ENCODE measurements at regions not wholly inside any gene's neighbourhood (a gene's known extent, or its start where the extent isn't known, plus 50 kb on each side); places are given as distances from the start of the nearest gene placed in this dataset.

DNA sequence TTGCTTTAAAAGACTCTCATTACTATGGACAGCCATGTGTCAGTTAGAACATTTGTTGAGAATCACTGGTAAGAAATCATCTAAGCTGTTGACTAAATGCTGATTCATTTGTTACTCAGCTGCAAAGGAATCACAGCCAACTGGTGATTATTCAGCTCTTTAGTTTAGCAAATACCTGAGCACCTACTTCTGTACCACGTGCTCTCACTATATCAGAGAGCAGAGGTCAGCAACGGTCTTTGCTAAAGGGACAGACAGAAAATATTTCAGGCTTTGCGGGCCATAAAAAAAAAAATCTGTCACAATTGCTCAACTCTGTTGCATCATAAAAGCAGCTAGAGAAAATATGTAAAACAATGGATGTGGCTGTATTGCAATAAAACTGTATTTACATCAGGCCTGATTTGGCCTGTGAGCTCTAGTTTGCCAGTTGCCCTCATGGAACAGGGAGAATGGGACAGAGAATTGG, 377.6 kb downstream of the DNAH5 start:
- no peak for DNase-seq

DNA sequence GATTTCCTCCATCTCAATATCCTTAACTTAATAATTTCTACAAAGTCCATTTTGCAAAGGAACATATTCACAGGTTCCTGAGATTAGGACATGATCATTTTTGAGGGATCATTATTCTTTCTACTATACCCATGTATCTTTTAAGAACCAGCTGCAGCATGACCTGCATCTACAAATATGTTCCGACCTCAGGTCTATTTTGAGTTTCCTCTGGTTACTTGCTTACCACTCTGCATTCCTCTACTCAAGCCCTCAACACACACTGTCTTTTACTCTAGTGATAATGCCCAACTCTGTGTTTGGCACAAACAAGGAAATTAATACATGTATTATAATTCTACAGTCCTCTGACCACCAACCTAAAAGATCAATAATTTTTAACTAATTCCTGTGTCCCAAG, 386.1 kb downstream of the DNAH5 start:
- DNase-seq = no peak

DNA sequence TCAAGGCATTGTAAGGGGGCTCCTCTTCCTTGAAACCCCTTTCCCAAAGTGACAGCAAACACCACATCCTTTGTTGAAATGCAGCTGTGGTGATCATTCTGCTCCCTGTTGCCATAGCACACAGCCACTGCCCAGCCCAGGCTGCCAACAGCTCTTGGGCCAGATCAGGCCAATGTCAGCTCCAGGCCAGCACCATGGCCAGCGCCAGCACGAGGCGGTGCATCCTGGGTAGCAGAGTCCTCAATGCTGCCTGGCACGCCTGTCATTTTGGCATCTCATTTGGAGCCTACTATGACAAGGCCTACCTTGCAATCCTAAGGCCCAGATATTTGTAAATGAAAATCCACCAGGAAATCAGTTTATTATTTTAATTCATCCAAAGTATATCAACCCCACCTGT, 390.6 kb downstream of the DNAH5 start:
- no peak for DNase-seq

DNA sequence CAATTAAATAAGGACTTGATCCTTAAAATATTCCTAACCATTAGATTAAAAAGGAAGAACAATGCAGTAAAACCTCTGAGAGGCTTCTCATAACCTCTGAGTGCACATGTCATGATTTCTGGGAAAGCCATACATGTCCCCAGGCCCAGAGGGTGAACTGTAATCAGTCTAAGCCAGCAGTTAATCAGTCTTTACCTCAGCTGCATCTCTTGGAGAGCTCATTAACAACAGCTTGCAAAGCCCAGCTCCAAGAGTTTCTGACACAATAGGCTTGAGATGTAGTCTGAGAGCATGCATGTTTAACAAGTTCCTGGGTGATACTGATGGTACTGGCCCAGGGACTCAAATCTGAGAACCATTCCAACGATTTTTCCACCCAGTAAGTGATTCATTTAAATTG, 392.1 kb downstream of the DNAH5 start:
- DNase-seq = no peak

DNA sequence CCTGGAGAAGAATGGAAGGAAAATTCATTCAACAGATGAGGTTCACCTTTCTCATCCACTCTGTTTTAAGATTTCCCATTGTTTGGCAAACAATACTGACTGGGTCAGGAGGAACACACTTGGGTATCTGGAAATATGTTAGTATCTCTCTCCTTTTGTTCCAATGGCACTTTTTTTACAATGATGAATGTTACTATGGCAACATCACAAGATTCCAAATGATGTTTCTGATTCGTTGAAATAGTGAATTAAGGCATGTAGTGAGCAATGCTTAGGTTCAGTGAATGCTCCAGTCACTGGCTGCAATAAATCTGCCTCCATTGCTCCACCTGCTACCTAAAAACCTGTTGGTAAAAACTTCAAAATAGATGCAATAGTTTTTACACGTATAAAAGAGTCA, 392.8 kb downstream of the DNAH5 start:
- DNase-seq = no peak

DNA sequence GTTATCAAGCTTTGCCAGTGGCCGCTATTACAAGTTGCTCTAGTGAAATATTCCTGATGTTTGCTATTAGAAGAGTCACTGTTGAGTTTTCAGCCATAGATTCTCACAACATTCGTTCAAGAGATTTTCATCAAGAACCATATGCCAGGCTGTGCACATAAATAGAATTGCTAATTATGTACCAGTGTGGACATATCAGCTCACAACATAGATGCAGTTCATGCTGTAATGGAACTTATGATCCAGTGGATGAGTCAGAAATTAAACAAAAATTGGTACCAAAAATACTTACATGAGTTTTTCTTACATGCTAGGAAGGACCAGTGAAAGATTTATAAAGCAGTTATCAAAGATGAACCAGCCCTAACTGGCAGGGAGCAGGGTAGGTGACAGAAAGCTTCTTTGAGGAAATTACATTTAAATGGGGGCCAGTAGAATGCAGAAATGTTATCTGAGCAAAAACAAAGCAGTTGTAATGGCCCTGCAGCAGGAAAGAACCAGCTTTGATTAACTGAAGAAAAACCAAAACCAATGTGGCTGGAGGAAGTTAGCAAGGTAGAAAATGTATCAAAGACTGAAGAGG, 404.2 kb downstream of the DNAH5 start:
- DNase-seq = no peak

DNA sequence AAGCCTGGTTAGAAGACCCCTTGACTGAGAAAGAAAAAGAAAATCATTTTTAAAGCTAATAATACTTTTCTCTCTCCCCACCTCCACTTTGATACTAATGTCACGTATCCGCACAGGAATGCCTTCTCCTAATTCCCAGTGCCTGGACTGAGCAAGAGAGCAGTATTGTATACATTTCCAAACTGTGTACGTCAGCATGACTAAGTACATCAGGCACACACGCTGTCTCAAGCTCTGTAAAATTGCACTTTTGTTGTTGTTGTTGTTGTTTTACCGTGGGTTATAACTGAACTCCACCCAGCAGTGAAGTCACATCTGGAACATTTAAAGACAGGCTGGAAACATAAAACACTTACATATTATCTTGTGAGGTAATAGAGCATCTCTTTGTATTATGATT, 407.6 kb downstream of the DNAH5 start:
- DNase-seq = no peak

DNA sequence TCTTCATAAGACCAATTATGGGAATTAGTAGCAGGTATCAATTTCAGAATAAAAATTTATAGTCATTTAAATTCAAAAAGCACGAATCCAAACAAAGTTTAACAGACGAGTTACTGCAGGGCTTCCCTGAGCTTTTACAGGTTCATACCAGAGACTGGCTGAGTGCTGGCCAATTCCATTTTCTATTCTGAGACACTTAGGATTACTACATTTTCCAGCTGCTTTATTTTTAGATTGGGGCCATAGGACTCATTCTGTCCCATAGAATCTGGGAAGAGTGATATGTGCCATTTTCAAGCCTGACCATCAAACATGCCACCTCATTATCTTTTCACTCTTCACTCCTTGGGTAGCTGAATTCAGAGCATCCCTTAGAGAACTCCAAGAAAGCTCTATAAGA, 410.7 kb downstream of the DNAH5 start:
- no peak for DNase-seq

DNA sequence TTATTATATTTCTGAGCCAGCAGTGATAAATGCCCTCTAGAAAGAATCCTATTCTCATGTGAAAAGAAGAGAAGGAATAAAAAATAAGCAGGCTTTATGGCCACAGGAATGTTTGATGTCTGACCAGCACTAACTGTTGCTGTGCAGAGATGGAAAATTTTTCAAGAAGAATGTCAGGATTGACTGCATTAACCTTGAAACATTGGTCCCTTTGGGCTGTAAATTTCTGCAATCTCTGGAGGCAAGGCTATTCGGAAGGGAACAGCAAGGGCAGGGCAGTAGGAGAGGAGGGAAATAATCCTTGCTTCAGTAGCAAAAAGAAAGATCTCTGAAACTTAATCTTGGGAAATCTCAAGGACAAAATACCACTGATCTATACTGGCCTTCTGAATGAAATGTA, 415.2 kb downstream of the DNAH5 start:
- DNase-seq = no peak

DNA sequence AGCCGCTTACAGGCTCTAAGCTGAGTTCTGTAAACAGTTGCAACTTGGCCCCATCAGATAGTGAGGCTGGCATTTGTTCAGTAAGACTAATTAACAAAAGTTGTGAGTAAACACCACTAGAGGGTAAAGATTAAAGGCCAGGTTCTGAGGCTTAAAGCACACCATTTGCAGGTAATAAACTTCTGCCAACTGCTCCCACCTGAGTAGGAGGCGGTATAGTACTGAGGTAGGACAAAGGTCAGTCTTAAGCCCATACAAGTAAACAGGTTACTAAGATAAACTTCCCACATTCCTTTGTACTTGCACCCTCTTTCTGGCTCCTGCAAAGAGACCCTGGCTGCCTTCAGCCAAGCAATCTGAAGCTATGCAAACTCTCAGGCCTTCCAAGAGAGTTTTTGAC, 419.6 kb downstream of the DNAH5 start:
- no peak for DNase-seq

DNA sequence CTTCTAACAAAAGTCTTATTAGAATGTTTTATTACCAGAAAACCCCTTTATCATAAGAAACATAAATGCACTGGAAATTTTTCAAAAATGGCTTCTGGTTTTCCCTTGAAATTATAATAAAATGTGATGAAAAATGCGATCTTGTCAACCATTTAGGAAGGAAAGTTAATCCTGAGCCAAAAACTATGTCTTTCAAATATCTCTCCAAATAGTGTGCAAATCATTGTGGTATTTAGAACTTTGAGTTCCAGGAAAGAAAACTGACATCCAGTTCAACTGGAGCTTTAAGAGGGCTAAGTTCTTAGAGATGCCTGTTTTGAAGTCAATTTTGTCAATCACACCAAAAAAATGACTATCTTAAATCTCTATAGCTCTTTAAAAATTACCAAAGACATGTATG, 425.4 kb downstream of the DNAH5 start:
- no peak for DNase-seq

DNA sequence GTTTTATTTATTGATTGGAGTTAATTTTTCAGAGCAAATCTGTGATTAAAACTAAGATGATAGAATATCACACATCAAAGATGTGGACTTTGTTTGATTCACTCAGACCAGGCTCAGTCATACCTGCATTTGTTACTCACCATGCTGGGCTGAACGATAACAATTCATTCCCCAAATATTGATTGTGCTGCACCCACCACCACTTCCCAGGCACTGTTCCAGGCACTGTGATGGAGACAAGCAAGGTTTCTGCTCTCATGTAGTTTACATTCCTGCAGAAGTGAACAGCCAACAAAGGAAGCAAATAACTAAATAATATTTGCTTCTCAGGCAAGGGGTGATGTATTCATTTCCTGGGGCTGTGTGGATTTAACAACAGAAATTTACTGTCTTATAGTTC, 428.3 kb downstream of the DNAH5 start:
- DNase-seq = no peak

DNA sequence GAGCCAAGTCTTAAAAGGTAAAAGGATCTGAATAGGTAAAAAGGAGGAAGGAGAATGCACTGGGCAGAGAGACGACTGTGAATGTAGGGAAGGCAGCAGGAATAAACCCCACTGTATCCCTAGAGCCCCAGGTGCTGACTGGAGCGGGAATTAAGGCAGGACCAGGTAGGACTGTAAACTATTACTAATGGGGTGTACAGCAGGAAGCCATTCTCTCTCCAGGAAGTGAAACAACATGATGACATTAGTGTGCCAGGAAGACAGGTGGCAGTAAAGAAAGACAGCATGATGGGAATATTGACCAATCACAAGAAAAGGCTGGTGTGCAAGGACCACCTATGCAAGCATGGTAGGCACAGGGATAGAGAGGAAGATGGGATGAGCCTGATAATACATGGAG, 433.0 kb downstream of the DNAH5 start:
- DNase-seq = no peak

DNA sequence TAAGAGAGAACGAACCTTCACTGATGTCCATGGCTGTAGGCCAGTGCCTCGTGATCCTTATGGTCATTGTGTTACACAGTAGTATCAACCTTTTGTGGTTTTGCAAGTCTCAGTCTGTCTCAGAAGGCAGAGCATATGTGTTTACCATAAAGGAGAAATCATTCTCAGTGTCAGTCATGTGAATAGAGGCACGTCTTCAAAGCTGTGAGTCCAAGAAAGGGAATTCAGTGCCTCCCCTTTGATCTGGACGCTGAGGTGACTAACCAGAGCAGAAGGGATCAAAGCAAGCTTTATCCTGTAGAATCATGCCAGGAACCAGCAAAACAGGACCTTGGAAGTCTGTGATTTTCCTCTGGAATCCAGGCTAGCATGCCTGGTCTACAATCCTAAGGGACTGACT, 433.9 kb downstream of the DNAH5 start:
- DNase-seq = no peak

DNA sequence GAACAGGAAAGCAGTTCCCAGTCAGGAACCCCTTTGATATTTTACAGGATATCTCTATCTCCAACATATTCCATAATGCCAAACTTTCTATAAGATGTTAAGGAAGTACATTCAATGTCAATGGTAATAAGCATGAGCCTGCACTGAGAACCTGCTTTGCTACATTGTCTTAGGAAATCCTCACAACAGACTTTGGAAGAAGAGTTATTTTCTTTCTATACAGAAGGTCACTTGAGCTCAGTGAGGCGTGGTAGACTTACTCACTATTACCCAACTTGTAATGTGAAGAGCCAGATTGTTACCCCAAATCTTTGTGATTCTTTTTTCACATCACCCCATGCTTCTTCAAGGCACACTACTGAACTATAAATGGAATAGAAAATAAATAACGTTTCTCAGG, 435.9 kb downstream of the DNAH5 start:
- no peak for DNase-seq

DNA sequence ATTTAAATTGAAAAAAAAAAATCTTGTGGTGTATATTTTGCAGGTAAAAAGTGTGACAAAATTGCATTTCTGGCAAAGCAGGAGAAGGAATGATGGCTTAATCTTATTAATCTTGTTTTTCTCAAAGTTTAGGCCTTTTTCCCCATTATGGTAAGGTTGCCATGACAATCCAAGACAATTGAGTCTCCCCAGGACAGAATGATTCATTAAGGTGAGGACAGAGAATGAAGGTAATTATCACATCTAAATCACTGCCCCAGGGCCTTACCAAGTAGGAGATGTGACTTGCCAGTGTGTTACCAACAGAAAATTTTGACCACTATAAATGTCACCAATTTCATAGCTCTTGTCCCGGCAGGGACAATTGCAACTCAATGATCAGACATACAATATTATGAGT, 439.2 kb downstream of the DNAH5 start:
- no peak for DNase-seq

DNA sequence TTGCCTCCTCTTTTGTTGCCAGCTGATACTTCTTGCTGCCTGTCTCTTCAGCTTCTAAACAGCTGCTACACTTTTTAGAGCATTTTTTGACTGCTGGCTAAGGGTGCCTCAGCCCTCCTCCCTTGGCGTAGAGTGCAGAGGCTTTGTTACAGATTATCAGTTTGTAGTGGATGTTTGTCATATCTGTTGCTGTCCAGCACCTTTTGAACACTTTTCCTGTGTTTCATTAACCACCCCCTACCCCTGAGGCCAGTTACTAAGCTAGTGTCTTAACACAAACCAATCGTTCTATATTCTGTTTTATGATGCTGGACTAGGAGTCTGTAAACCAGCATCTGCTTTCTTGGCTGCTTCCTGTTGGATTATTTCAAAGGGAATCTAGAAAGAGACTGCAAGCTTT, 441.5 kb downstream of the DNAH5 start:
- no peak for DNase-seq

DNA sequence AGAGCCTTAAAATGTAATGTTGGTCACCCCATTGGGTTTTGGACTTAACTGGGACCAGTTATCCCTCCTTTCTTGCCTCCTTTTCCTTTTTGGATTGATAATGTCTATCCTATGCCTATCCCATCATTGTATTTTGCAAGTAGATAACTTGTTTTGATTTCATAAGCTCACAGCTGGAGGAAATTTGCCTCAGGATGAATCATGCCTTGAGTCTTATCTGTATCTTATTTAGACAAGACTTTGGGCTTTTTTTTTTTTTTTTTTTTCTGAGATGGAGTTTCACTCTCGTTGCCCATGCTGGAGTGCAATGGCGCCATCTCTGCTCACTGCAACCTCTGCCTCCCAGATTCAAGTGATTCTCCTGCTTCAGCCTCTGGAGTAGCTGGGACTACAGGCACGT, 443.3 kb downstream of the DNAH5 start:
- no peak for DNase-seq

DNA sequence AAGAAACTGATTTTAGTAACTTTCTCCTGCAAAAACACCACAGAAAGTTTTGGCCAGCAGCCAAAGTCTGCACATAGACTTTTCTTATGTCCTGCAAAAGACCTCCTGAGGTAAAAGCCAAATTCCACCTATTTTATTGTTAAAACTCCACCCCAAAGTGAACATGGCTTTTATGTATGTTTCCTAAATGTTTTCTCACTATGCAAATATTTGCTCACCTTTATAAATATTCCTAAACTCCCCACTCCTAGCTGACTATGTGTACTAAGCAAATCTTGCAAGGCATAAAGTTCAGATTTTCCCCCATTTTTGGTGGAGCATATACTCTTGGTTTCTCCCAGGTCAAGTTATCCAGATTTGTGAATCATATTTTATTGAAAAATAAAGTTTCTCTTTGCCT, 446.2 kb downstream of the DNAH5 start:
- no peak for DNase-seq

DNA sequence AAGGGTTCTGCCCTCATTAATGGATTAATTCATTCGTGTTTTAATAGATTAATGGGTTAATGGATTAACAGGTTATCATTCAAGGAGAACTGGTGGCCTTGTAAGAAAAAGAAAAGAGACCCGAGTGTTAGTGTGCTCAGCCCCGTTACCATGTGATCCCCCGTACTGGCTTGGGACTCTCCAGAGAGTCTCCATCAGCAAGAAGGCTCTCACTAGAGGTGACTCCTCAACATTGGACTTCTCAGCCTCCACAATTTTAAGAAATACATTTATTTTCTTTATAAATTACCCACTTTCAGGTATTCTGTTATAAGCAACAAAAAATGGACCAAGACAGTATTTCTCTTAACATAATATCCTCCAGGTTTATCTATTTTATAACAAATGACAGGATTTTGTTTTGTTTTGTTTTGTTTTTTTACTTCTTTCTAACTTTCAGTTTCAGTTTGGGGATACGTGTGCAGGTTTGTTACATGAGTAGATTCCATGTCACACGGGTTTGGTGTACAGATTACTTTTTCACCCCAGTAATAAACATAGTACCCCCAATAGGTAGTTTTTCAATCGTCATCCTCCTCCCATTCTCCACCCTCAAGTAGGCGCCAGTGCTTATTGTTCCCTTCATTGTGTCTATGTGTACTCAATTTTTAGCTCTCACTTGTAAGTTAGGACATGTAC, 456.1 kb downstream of the DNAH5 start:
- DNase-seq = no peak

DNA sequence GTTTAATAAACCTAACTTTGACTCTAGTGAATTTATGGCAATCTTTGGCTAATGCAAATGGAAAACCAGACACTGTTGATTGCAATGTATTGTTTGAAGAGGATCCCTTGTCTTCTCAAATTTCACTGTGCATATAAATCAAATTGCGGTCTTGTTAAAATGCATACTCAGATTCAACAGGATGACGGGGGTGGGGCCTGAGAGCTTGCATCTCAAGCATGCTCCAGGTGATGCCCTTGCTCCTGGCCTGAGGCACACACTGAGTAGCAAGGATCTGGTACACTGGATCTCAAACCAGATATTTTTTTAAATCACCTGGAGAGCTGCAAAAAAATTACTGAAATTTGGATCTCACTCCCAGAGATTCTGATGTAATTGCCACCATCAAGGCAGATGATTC, 463.7 kb downstream of the DNAH5 start:
- DNase-seq = no peak

DNA sequence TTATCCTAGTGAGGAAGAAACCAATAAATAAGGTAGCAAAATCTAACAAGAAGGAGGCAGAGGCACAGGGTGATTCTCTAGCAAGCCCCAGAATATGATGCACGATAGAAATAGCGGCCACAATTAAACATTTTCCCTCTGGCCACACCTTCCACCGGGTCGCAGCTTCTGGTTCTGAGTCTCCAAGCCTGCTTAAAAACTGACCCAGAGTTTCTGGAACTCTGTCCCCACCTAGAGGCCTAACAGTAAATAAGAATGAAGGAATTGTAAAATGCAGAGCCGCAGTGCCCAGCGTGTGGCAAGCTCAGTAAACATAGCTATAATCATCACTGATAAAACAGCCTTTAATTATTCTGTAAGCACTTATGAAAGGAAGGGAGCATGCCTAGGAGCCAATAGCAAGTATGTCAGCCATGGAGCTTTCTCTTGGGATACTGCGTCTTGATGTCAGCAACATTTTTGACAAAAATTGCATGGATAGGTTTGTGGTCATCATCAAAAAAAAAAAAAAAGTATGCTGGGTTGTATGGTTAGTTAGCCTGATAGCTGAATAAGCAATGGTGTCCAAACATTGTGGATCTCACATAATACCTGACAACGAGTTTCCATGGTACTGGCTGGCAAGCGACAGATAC, 465.5 kb downstream of the DNAH5 start:
- peak in 1 of 2 donors; percentile 14 for DNase-seq

DNA sequence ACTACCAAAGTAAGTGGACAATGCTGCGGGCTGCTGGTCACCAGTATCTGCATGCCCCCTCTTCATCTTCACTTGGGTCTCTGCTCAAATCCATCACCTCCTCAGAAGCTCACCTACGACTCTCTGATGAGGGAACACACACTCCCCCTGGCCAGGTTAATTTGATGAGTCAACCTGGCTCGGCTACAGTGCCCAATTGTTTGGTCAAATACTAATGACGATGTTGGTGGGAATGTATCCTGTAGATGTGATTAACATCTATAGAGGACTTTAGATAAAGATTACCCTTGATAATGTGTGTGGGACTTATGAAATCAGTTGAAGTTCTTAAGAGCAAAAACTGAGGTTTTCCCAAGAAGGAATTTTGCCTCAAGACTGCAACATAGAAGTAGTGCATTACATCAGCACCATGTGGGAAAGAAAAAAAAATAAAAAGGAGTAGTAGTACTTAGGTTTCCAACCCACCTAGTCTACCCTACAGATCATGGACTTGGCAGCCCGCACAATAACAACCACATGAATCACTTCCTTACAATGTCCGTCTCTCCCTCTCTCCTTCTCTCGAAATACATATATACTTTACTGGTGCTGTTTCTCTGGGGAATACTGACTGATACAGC, 467.3 kb downstream of the DNAH5 start:
- DNase-seq = no peak

DNA sequence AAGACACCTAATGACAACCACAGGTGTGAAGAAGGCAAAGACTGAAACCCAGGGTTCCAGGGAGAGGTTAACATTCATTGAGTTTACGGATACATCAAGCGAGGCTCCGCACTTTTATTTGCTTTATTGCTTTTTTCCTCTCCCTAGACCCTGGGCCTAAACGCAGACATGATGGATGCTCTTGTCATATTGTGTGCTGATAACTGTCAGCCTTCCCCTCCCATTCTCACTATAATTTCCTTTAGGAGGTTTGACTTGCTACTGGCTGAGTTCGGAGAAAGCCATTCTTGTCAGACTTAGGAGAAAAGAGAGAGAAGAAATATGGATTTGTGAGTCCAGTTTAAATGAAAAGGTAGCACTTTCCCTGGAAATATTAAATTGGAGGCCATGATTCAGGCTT, 471.6 kb downstream of the DNAH5 start:
- no peak for DNase-seq

Data from CD4-positive, alpha-beta T cell treated with Interferon alpha-2 for 1 hour (primary cell).